Rectal smooth muscle tissue (tissue), 1 donor: ENCODE measurements at regions not wholly inside any gene's neighbourhood (a gene's known extent, or its start where the extent isn't known, plus 50 kb on each side); places are given as distances from the start of the nearest gene placed in this dataset.

Experiments
- H3K27ac ChIP-seq: one replicate; pipeline ENCODE4 v1.7.0; 2013; ENCODE audit warnings: low read depth, low read length, inconsistent platforms
- H3K27me3 ChIP-seq: one replicate; pipeline ENCODE4 v1.7.0; 2013; ENCODE audit warnings: low read length; ENCODE audit not compliant: control insufficient read depth, insufficient read depth
- H3K36me3 ChIP-seq: one replicate; pipeline ENCODE4 v1.7.0; 2013; ENCODE audit warnings: low read length; ENCODE audit not compliant: control insufficient read depth, insufficient read depth
- H3K4me1 ChIP-seq: one replicate; pipeline ENCODE4 v1.7.0; 2013; ENCODE audit warnings: low read length; ENCODE audit not compliant: control insufficient read depth, insufficient read depth
- H3K4me3 ChIP-seq: one replicate; pipeline ENCODE4 v1.7.0; 2013; ENCODE audit warnings: low read length
- H3K9ac ChIP-seq: one replicate; pipeline ENCODE4 v1.7.0; 2013; ENCODE audit warnings: low read length

GRCh38 chr10:85152911-85153310, 824.5 kb downstream of the CCSER2 start:
- Histone ChIP-seq H3K9ac (no peak overlapping the region), H3K4me1 (no peaks in the 10 kb centered on the region), H3K27ac (no peak overlapping the region), H3K4me3 (no peak overlapping the region), H3K36me3 (no peaks in the 10 kb centered on the region), H3K27me3 (no peaks in the 10 kb centered on the region)

- no peaks in the 10 kb centered on the region for H3K36me3 ChIP-seq
- no peaks in the 10 kb centered on the region for H3K27me3 ChIP-seq
- no peak overlapping the region for H3K4me3 ChIP-seq
- no peak overlapping the region for H3K9ac ChIP-seq
- no peaks in the 10 kb centered on the region for H3K4me1 ChIP-seq
- no peak overlapping the region for H3K27ac ChIP-seq
These were observed 828.8 kb downstream of the CCSER2 start for GRCh38 chr10:85157206-85157605.

DNA sequence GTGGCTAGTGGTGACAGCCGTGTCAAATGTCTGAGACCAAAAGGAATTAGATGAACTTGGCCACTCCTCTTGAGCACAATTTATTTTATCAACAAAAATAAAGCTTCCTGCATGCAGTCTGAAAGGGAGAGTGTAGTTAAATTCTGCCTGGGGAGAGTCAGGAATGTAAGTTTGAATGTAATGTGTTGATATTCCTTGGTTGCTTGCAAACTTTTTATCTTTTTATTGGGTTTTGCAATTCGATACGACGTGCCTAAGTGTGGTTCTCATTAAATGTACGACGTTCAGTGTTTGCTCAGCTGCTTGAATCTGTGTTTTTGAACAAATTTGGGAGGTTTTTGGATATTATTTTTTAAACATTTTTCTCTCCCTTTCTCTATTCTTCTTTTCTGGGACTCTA, 839.9 kb downstream of the CCSER2 start:
- Histone ChIP-seq H3K9ac (no peak overlapping the region), H3K4me1 (no peaks in the 10 kb centered on the region), H3K4me3 (no peak overlapping the region), H3K36me3 (no peaks in the 10 kb centered on the region), H3K27me3 (no peaks in the 10 kb centered on the region), H3K27ac (no peak overlapping the region)

- Histone ChIP-seq H3K9ac (no peak overlapping the region), H3K4me3 (no peak overlapping the region), H3K27ac (no peak overlapping the region), H3K36me3 (no peaks in the 10 kb centered on the region), H3K27me3 (no peaks in the 10 kb centered on the region), H3K4me1 (no peaks in the 10 kb centered on the region)
These were observed 841.6 kb downstream of the CCSER2 start for GRCh38 chr10:85170026-85170425.

DNA sequence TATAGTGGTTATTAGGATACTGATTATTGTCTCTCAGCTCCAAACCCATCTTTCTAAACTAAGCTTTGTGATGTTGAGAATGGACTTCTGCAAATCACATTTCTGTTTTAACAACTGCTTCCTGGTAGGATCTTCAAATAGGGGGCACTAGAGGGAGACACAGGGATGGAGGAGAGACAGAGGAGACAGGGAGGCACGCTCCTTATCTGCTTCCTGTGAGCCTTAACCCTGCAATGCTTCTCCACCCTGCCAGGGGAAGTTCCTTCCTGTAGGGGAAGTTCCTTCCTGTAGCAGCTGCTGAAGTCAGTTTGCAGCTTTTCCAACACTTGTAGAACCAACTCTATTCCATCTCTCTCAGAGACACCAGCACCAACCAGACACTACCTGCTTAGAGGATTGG, 847.2 kb downstream of the CCSER2 start:
- Histone ChIP-seq H3K27me3 (no peaks in the 10 kb centered on the region), H3K27ac (no peak overlapping the region), H3K9ac (no peak overlapping the region), H3K4me1 (no peaks in the 10 kb centered on the region), H3K4me3 (no peak overlapping the region), H3K36me3 (no peaks in the 10 kb centered on the region)

- Histone ChIP-seq H3K4me1 (no peaks in the 10 kb centered on the region), H3K9ac (no peak overlapping the region), H3K27ac (no peak overlapping the region), H3K27me3 (no peaks in the 10 kb centered on the region), H3K36me3 (no peaks in the 10 kb centered on the region), H3K4me3 (no peak overlapping the region)
These were observed 849.4 kb downstream of the CCSER2 start for GRCh38 chr10:85177767-85178166.

GRCh38 chr10:85187047-85187446, 858.7 kb downstream of the CCSER2 start:
- H3K36me3 ChIP-seq = no peaks in the 10 kb centered on the region
- no peaks in the 10 kb centered on the region for H3K27me3 ChIP-seq
- H3K27ac ChIP-seq = no peak overlapping the region
- H3K4me1 ChIP-seq = no peaks in the 10 kb centered on the region
- no peak overlapping the region for H3K9ac ChIP-seq
- no peak overlapping the region for H3K4me3 ChIP-seq

GRCh38 chr10:85188770-85189484, 860.5 kb downstream of the CCSER2 start:
- H3K27me3 ChIP-seq = no peaks in the 10 kb centered on the region
- H3K4me3 ChIP-seq = no peak overlapping the region
- no peak overlapping the region for H3K9ac ChIP-seq
- no peak overlapping the region for H3K27ac ChIP-seq
- H3K4me1 ChIP-seq = no peaks in the 10 kb centered on the region
- H3K36me3 ChIP-seq = no peaks in the 10 kb centered on the region

DNA sequence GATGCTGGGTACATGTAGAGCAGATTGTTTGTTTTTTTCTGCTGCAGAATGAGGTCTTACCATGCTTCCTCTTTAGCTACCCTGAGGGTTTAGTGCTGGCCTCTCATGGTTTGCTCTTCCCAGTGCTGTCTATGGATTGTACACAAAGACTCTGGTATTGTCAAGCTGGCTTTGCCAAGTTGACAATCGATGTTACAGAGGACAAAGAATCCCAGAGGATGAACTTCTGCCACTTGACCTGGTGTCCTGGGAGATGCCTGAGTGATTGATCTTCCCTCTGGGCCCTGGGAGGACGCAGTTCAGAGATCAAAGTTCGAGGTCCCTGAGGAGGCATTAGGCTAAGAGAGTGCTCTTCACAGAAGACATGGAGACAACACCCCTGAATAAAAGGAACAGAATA, 865.4 kb downstream of the CCSER2 start:
- Histone ChIP-seq H3K9ac (no peak overlapping the region), H3K27me3 (no peaks in the 10 kb centered on the region), H3K4me1 (no peaks in the 10 kb centered on the region), H3K4me3 (no peak overlapping the region), H3K27ac (no peak overlapping the region), H3K36me3 (no peaks in the 10 kb centered on the region)

DNA sequence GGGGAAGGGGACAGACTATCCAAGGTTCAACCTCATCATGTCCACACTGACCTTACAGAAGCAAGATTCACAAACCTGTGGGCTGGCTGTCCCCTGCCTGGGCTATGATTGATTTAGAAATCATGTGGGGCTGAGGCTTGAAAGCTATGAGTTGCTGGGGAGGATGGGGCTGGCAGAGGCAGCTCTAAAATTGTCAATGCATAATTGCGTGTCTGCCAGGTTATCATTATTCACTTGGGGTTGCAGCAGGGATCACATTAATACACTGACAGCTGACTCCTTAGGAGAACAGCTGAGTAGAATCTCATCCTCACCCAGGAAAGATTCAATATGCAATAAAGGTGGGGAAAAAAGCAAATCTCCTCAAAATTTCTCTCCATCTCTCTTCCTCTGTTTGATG, 866.3 kb downstream of the CCSER2 start:
- Histone ChIP-seq H3K4me1 (no peaks in the 10 kb centered on the region), H3K27ac (no peak overlapping the region), H3K27me3 (no peaks in the 10 kb centered on the region), H3K36me3 (no peaks in the 10 kb centered on the region), H3K9ac (no peak overlapping the region), H3K4me3 (no peak overlapping the region)

DNA sequence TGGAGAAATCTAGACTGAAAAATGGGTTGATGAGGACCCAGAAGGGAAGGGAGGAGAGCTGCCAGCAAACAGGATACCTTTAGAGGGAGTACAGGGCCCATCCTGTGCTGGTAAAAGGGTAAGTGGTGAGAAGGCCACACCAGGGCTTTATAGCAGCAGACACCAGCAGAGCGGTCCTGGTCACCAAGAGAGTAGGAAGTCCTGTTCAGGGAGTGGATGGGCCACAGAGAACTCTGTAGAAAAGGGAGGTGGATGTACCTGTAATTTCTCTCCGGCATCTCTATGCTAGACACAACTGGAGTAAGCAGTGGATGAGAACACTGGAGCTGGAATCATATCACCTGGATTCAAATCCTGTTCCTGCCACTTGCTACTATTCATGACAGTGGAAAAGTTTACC, 867.2 kb downstream of the CCSER2 start:
- no peaks in the 10 kb centered on the region for H3K4me1 ChIP-seq
- no peaks in the 10 kb centered on the region for H3K27me3 ChIP-seq
- no peak overlapping the region for H3K27ac ChIP-seq
- no peak overlapping the region for H3K9ac ChIP-seq
- H3K4me3 ChIP-seq = no peak overlapping the region
- no peaks in the 10 kb centered on the region for H3K36me3 ChIP-seq

DNA sequence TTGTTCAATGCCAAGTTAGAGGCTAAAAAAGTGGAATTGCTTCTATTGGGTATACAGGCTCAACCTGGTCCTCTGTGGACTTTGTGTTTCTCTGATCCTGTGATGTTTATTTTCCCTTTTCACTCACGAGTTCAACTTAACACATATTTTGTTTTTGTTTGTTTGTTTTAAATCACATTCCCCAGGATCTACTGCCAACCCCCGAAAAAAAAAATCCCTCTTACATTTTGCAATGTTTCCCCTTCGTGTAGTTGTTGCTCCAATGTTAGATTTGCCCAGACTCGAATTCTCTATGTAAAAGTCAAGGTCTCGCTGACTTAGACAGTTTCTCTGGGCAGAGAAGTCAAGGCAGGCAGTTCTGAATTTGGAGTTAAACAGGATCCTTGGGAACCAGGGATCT, 876.4 kb downstream of the CCSER2 start:
- Histone ChIP-seq H3K4me3 (no peak overlapping the region), H3K27me3 (no peaks in the 10 kb centered on the region), H3K36me3 (no peaks in the 10 kb centered on the region), H3K27ac (no peak overlapping the region), H3K9ac (no peak overlapping the region), H3K4me1 (no peaks in the 10 kb centered on the region)

- Histone ChIP-seq H3K27ac (no peak overlapping the region), H3K4me3 (no peak overlapping the region), H3K27me3 (no peaks in the 10 kb centered on the region), H3K9ac (no peak overlapping the region), H3K36me3 (no peaks in the 10 kb centered on the region), H3K4me1 (no peaks in the 10 kb centered on the region)
These were observed 884.1 kb downstream of the CCSER2 start for GRCh38 chr10:85212526-85212925.
